Spleen (tissue), 7 donors: ENCODE measurements at regions not wholly inside any gene's neighbourhood (a gene's known extent, or its start where the extent isn't known, plus 50 kb on each side); places are given as distances from the start of the nearest gene placed in this dataset.

Experiments used
- POLR2AphosphoS5 ChIP-seq, 3 donors: sonication (generic); formaldehyde crosslinking; IDR thresholded peaks; one replicate each; pipeline ENCODE4 v1.5.1; 2017; ENCODE audit warnings: antibody characterized with exemption in 3 of 3
- TF ChIP-seq, protein P1 (sequence below), 11 experiments: fragments of 200-600 bp in 7 of 11; fragments of 450-650 bp in 4 of 11; sonication (generic) in 4 of 11; IDR thresholded peaks in 8 of 11; conservative IDR thresholded peaks in 3 of 11; 1 replicate in 7 of 11; 2 replicates in 4 of 11; pipeline versions ENCODE4 v1.4.0 to v1.8.0; 2016 to 2021; ENCODE audit warnings: antibody characterized with exemption in 11 of 11, inconsistent platforms in 4 of 11, mild to moderate bottlenecking in 1 of 11
- donor health status: DM: no; HTN: no; CAD: no; lungs with moderate emphysema.
- donor health status: DM: no; HTN: no; CAD: no.
- donor health status: DM: no; HTN: no; CAD: no.

DNA sequence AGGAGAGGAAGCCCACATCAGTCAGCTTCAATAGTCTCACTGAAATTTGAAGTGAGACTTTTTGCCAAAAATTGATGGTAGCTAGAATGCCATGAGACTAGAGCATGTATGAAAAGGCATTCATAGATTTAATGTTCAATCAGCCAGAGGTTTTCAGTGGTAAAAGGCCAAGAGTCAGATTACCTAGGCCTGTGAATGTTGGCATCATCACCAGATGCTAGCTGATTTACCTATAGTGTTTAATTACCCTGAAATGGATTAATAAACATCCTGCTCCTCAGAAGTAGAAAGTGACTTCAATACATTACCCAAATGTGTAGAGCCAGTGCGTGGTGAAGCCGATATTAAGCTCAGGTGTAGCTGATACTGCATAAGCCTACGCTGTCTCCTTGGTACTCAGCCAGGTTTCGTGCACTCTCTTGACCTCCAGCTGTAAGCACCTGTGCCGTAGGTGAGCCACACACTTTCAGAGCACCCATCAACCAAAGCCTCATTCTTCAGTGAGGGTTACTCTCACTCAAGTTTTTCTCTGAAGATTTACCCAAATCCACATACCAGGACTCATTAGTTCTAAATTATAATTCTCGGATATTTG lies 1140.3 kb upstream of the SLC10A2 start:
- no peak for TF ChIP-seq POLR2AphosphoS5 (IDR thresholded peaks at IDR 0.05)
- TF ChIP-seq, protein P1, sequence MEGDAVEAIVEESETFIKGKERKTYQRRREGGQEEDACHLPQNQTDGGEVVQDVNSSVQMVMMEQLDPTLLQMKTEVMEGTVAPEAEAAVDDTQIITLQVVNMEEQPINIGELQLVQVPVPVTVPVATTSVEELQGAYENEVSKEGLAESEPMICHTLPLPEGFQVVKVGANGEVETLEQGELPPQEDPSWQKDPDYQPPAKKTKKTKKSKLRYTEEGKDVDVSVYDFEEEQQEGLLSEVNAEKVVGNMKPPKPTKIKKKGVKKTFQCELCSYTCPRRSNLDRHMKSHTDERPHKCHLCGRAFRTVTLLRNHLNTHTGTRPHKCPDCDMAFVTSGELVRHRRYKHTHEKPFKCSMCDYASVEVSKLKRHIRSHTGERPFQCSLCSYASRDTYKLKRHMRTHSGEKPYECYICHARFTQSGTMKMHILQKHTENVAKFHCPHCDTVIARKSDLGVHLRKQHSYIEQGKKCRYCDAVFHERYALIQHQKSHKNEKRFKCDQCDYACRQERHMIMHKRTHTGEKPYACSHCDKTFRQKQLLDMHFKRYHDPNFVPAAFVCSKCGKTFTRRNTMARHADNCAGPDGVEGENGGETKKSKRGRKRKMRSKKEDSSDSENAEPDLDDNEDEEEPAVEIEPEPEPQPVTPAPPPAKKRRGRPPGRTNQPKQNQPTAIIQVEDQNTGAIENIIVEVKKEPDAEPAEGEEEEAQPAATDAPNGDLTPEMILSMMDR (IDR thresholded peaks at IDR 0.05 in 8 of 11, conservative IDR thresholded peaks at IDR 0.05 in 3 of 11) = no peak
